ENCODE measurements at regions not wholly inside any gene's neighbourhood (a gene's known extent, or its start where the extent isn't known, plus 50 kb on each side); places are given as distances from the start of the nearest gene placed in this dataset.

- DNase-seq = peak; percentile 39
Observed at GRCh38 chr10:78578929-78579328, 489.8 kb upstream of the ZMIZ1 start.

DNA sequence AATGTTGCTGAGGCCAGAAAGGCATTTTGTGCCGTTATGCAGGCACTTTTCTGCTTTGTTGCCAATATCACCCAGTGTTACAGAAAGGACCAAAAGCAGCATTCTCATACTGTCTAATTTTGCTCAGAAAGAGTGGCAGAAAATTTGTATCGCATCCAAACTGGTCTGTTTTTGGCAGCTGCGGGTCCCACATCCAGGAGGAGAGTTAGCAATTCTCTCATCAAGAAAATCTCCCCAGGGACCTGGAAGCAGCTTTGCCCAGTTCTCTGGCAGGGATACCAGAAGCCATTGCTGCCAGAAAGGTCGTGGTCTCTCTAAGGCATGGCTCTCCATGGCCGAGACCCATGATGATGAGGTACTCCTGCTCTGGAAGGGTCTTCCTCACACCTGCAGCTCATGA lies 489.2 kb upstream of the ZMIZ1 start:
- no peak for DNase-seq

DNA sequence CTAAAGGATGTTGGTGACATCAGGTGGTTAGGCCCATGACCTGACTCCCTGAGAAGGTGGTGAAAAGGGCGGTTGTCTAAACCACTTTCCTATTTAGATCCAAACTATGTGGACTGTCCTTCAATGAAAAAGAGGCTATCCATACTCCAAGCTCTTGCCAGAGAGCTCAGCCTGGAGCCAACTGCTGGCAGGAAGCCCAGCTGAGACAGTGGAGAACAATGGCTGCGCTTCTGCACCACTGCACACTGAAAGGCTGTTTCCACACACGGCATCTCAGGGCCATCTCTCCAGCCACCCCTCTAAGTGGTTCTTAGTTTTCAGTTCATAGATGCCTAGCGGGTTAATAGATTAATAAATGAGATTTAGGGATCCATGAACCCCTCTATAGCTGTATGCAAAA lies 488.8 kb upstream of the ZMIZ1 start:
- DNase-seq = no peak

DNA sequence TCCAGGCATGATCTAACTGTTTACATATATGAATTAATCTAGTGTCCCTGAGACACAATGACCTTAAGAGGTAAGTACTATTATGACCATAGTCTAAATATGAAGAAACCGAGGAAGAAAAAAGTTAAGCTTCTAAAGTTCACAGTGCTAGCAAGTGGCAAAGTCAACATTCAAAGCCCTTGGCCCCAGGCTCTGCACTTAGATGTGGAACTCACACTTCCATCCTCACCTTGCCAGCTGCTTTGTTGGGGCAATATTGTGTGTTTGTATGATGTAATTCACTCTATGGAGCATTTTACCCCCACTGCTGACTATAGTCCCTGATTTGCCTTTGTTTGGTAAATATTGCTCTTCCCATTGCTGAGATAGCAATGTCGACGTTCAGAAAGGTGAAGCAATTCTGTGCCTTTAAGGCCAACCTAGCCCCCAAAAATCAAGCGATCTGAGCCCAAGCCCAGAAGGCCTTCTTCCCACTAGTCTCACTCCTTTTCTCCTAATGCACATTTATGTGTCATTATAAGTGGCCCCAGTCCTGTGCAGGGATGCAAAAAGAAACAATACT lies 487.6 kb upstream of the ZMIZ1 start:
- no peak for DNase-seq

- no peak for DNase-seq
Observed at GRCh38 chr10:78582540-78582939, 486.2 kb upstream of the ZMIZ1 start.

GRCh38 chr10:78584266-78584665 lies 484.5 kb upstream of the ZMIZ1 start:
- DNase-seq = no peak

- DNase-seq = peak; percentile 25
Observed at GRCh38 chr10:78584681-78585080, 484.1 kb upstream of the ZMIZ1 start.

DNA sequence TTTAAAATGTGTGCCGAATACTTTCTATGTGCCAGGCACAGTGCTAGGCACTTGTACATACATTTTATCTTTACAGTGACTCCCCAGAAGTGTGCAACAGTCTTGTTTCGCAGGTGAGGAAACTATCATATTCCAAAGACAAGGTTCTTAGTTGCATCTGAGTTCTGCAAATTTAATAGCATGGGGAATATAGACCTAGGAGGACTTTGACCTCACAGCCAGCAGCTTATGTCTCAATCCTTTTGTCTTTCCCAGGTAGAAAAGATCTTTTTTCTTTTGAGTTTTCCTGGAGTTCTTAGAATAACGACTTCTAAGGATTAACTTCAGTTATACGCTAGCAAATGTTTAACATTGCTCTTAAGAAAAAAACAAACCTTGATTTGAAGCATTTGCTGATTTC lies 482.8 kb upstream of the ZMIZ1 start:
- no peak for DNase-seq

- peak; percentile 78 for DNase-seq
Observed at GRCh38 chr10:78588194-78588811, 480.5 kb upstream of the ZMIZ1 start.

DNA sequence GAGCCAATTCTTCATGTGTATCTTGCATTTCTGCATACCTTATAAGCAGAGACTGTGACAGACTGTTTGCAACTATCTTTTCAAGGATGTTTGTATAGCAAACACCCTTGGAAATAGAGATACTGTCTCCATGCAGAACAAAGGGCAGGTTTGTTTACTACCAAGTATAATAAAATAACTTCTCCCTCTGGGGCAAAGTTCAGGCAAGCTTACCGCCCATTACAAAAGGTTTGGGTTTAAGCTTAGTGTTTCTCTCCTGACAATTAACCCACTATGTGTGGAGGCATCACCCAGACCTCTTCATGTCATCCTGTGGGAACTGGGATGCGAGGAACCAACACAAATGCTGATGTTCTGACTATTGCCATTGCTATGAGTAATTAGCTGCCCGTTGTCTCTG lies 479.1 kb upstream of the ZMIZ1 start:
- DNase-seq = no peak

GRCh38 chr10:78591066-78591465 lies 477.7 kb upstream of the ZMIZ1 start:
- DNase-seq = no peak

GRCh38 chr10:78594559-78595268 lies 474.1 kb upstream of the ZMIZ1 start:
- DNase-seq = no peak

DNA sequence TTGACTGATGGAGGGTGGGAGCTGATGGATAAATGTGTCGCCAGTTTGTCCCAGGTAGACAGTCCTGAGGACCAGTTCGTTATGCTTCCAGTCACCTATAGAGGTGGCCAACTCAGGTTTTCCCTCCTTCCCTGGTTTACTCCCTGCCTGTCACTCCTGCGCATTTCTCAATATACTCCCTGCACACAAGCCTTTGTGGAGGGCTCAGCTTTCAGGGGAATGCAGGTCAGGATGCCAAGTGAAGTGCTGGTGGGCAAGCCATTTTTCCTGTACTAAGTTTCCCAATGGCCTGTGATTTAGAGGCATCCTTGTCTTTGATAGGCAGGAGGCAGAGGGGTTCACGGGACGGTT lies 473.5 kb upstream of the ZMIZ1 start:
- no peak for DNase-seq

DNA sequence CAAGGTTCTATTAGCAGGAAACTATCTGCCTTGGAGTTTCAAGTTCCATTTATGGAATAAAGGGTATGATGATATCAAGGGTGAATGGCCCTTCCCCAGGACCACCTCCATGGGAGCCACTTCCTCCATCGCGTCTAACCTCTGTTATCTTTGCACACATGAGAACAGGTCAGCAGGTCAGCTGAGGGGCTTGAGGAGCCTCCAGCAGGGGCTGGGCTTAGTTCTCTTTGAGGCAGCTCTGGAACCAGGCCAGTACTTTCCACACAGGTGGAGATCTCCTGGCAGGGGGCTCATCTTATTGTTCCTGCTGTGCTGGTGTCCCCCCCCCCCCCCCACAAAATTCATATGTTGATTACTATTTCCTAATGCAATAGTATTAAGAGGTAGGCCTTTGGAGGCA lies 472.2 kb upstream of the ZMIZ1 start:
- DNase-seq = no peak

DNA sequence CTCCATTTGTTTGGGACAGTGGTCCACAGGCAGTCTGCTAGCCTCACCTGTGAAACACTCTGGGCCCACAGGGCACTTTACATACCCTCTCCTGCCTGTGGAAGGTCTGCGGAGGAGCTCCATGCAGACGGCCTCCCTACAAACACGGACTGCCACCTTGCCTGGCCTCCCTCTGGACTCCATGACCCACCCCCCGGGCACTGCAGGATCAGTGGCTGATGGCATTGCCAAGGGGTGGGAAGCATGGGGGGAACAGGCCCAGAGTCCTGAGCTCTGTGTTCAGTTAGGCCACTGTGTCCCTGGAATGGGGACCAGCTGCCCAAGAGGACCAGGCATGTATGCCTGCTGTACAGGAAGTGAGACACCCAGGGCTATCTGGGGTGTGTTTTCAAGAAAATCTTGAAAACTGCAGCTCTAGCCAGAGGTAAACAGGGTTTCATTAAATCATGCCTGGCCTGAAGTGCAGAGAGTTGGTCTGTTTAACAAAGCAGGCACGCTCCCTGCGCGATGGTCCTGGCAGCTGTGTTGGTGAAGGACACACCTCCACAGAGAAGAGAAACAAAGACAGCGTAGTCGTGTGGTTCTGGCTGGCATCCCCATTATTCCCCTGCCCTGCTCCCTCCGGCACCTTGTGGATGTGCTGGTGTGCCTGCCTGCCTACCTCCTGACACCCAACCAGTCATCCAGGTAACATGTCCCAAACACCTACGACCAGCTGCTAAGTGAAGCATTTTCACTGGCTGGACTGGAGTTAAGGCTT lies 470.8 kb upstream of the ZMIZ1 start:
- no peak for DNase-seq

- no peak for DNase-seq
Observed at GRCh38 chr10:78599122-78599853, 469.5 kb upstream of the ZMIZ1 start.

DNA sequence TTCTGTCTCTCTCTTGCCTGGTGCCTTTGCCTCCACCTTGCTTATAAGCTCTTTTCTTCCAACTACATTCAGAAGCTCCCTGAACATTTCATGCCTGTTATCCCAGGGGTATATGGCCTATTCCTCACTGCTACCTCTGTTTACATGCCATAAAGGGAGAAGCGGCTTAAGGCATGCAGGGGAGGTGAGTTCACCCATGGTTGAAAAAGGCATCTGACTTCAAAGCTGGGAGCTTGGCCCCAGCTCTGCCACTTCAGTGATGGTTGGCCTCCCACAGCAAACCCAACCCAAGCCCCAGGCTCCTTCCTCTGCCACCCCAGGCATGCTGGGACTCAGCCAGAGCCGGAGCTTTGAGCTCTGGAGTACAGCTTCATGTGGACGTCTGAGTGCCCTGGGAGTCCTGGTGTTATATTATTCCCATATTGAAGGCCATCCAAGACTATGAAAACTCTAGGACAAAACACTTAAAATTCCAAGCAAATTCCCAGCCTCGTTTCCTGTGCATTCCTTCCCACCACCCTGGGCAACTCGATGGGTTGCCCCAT lies 468.6 kb upstream of the ZMIZ1 start:
- DNase-seq = no peak

GRCh38 chr10:78600740-78601139 lies 468.0 kb upstream of the ZMIZ1 start:
- DNase-seq = no peak

- no peak for DNase-seq
Observed at GRCh38 chr10:78602201-78602932, 466.4 kb upstream of the ZMIZ1 start.

GRCh38 chr10:78604286-78604685 lies 464.5 kb upstream of the ZMIZ1 start:
- no peak for DNase-seq

- no peak for DNase-seq
Observed at GRCh38 chr10:78604721-78605120, 464.0 kb upstream of the ZMIZ1 start.

- peak; percentile 36 for DNase-seq
Observed at GRCh38 chr10:78605800-78606350, 462.9 kb upstream of the ZMIZ1 start.
